ENCODE measurements at regions not wholly inside any gene's neighbourhood (a gene's known extent, or its start where the extent isn't known, plus 50 kb on each side); places are given as distances from the start of the nearest gene placed in this dataset.

GRCh38 chr17:6269478-6269877 is 165.4 kb downstream of the AIPL1 start:
- TF ChIP-seq TCF12 (IDR thresholded peaks at IDR 0.05; ENCODE audit: low read depth): no peak
- TF ChIP-seq, protein P1, sequence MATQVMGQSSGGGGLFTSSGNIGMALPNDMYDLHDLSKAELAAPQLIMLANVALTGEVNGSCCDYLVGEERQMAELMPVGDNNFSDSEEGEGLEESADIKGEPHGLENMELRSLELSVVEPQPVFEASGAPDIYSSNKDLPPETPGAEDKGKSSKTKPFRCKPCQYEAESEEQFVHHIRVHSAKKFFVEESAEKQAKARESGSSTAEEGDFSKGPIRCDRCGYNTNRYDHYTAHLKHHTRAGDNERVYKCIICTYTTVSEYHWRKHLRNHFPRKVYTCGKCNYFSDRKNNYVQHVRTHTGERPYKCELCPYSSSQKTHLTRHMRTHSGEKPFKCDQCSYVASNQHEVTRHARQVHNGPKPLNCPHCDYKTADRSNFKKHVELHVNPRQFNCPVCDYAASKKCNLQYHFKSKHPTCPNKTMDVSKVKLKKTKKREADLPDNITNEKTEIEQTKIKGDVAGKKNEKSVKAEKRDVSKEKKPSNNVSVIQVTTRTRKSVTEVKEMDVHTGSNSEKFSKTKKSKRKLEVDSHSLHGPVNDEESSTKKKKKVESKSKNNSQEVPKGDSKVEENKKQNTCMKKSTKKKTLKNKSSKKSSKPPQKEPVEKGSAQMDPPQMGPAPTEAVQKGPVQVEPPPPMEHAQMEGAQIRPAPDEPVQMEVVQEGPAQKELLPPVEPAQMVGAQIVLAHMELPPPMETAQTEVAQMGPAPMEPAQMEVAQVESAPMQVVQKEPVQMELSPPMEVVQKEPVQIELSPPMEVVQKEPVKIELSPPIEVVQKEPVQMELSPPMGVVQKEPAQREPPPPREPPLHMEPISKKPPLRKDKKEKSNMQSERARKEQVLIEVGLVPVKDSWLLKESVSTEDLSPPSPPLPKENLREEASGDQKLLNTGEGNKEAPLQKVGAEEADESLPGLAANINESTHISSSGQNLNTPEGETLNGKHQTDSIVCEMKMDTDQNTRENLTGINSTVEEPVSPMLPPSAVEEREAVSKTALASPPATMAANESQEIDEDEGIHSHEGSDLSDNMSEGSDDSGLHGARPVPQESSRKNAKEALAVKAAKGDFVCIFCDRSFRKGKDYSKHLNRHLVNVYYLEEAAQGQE (IDR thresholded peaks at IDR 0.05; ENCODE audit: low read depth): peak; percentile 95

- no peak for TF ChIP-seq FOXM1 (IDR thresholded peaks at IDR 0.05; ENCODE audit: borderline replicate concordance, low read depth)
Observed at GRCh38 chr17:6261466-6261865, 173.5 kb downstream of the AIPL1 start.

- TF ChIP-seq TAF1 (IDR thresholded peaks at IDR 0.05; ENCODE audit: low read depth) (no peak), EGR1 (IDR thresholded peaks at IDR 0.05) (no peak), RAD21 (IDR thresholded peaks at IDR 0.05; ENCODE audit: low read depth) (no peak), TEAD4 (IDR thresholded peaks at IDR 0.05) (no peak), FOXM1 (IDR thresholded peaks at IDR 0.05; ENCODE audit: borderline replicate concordance, low read depth) (no peak), CREB1 (IDR thresholded peaks at IDR 0.05; ENCODE audit: low read depth) (no peak), TCF12 (IDR thresholded peaks at IDR 0.05; ENCODE audit: low read depth) (no peak), NFIC (IDR thresholded peaks at IDR 0.05) (no peak), YY1 (IDR thresholded peaks at IDR 0.05; ENCODE audit: low read depth) (no peak), CEBPB (IDR thresholded peaks at IDR 0.05) (no peak), ZBTB7A (IDR thresholded peaks at IDR 0.05; ENCODE audit: low read depth) (no peak), EP300 (IDR thresholded peaks at IDR 0.05; ENCODE audit: borderline replicate concordance) (no peak)
- TF ChIP-seq, protein P2, sequence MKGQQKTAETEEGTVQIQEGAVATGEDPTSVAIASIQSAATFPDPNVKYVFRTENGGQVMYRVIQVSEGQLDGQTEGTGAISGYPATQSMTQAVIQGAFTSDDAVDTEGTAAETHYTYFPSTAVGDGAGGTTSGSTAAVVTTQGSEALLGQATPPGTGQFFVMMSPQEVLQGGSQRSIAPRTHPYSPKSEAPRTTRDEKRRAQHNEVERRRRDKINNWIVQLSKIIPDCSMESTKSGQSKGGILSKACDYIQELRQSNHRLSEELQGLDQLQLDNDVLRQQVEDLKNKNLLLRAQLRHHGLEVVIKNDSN (IDR thresholded peaks at IDR 0.05): no peak
- TF ChIP-seq, protein P1 (IDR thresholded peaks at IDR 0.05; ENCODE audit: low read depth): no peak
- TF ChIP-seq, protein P3, sequence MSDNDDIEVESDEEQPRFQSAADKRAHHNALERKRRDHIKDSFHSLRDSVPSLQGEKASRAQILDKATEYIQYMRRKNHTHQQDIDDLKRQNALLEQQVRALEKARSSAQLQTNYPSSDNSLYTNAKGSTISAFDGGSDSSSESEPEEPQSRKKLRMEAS (IDR thresholded peaks at IDR 0.05): no peak
Observed at GRCh38 chr17:6259899-6260298, 175.0 kb downstream of the AIPL1 start.

- TF ChIP-seq, protein P3 (IDR thresholded peaks at IDR 0.05): no peak
- TF ChIP-seq EGR1 (IDR thresholded peaks at IDR 0.05) (no peak), NFIC (IDR thresholded peaks at IDR 0.05) (no peak), EP300 (IDR thresholded peaks at IDR 0.05; ENCODE audit: borderline replicate concordance) (no peak), TCF12 (IDR thresholded peaks at IDR 0.05; ENCODE audit: low read depth) (no peak), CEBPB (IDR thresholded peaks at IDR 0.05) (no peak), TEAD4 (IDR thresholded peaks at IDR 0.05) (no peak), YY1 (IDR thresholded peaks at IDR 0.05; ENCODE audit: low read depth) (no peak), TAF1 (IDR thresholded peaks at IDR 0.05; ENCODE audit: low read depth) (no peak), ZBTB7A (IDR thresholded peaks at IDR 0.05; ENCODE audit: low read depth) (no peak), FOXM1 (IDR thresholded peaks at IDR 0.05; ENCODE audit: borderline replicate concordance, low read depth) (no peak)
- TF ChIP-seq, protein P2 (IDR thresholded peaks at IDR 0.05): no peak
Observed at GRCh38 chr17:6257336-6257735, 177.6 kb downstream of the AIPL1 start.

DNA sequence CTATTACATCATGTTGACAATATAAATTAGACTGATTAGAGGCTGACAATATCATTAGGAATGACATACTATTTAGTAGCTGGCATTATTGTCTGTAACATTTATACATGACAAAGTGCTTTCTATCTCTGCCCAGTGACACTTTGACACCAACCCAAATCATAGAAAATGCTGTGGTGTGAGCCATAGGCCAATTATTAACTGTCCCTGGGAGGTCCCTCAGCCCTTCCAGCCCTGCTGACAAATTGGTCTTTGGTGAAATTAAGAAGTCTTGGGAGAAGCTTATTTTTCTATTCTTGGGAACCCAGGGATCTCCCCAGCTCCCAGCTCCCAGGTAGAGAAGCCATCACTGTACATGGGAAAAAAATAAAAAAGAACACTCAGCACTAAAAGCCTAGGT is 179.6 kb downstream of the AIPL1 start:
- TF ChIP-seq YY1 (IDR thresholded peaks at IDR 0.05; ENCODE audit: low read depth) (no peak), FOXM1 (IDR thresholded peaks at IDR 0.05; ENCODE audit: borderline replicate concordance, low read depth) (no peak), EP300 (IDR thresholded peaks at IDR 0.05; ENCODE audit: borderline replicate concordance) (no peak), CEBPB (IDR thresholded peaks at IDR 0.05) (no peak), EGR1 (IDR thresholded peaks at IDR 0.05) (no peak), RAD21 (IDR thresholded peaks at IDR 0.05; ENCODE audit: low read depth) (no peak), ZBTB7A (IDR thresholded peaks at IDR 0.05; ENCODE audit: low read depth) (no peak), TEAD4 (IDR thresholded peaks at IDR 0.05) (no peak), CREB1 (IDR thresholded peaks at IDR 0.05; ENCODE audit: low read depth) (no peak), NFIC (IDR thresholded peaks at IDR 0.05) (no peak), TCF12 (IDR thresholded peaks at IDR 0.05; ENCODE audit: low read depth) (no peak), TAF1 (IDR thresholded peaks at IDR 0.05; ENCODE audit: low read depth) (no peak)
- TF ChIP-seq, protein P2 (IDR thresholded peaks at IDR 0.05): no peak
- TF ChIP-seq, protein P3 (IDR thresholded peaks at IDR 0.05): no peak
- TF ChIP-seq, protein P1 (IDR thresholded peaks at IDR 0.05; ENCODE audit: low read depth): no peak
